DMS53 (cell line): ENCODE measurements at regions not wholly inside any gene's neighbourhood (a gene's known extent, or its start where the extent isn't known, plus 50 kb on each side); places are given as distances from the start of the nearest gene placed in this dataset.

Source experiments
- DNase-seq: peaks from one replicate; lab custom pipeline; 2025; lab: John Stamatoyannopoulos, UW

- DNase-seq: no peak
Observed at GRCh38 chr11:19403196-19403895, 162.6 kb upstream of the E2F8 start.

GRCh38 chr11:19400296-19400695 lies 159.6 kb upstream of the E2F8 start:
- no peak for DNase-seq

- no peak for DNase-seq
Observed at GRCh38 chr11:19398772-19399527, 158.2 kb upstream of the E2F8 start.

GRCh38 chr11:19398273-19398672 lies 157.5 kb upstream of the E2F8 start:
- no peak for DNase-seq

- DNase-seq: no peak
Observed at GRCh38 chr11:19395050-19395449, 154.3 kb upstream of the E2F8 start.

- no peak for DNase-seq
Observed at GRCh38 chr11:19394525-19395016, 153.8 kb upstream of the E2F8 start.

GRCh38 chr11:19393941-19394340 lies 153.2 kb upstream of the E2F8 start:
- no peak for DNase-seq

GRCh38 chr11:19392847-19393518 lies 152.2 kb upstream of the E2F8 start:
- no peak for DNase-seq

- DNase-seq: no peak
Observed at GRCh38 chr11:19392321-19392720, 151.6 kb upstream of the E2F8 start.

- no peak for DNase-seq
Observed at GRCh38 chr11:19391652-19392051, 150.9 kb upstream of the E2F8 start.

- DNase-seq: no peak
Observed at GRCh38 chr11:19391026-19391425, 150.3 kb upstream of the E2F8 start.

- no peak for DNase-seq
Observed at GRCh38 chr11:19389787-19390303, 149.1 kb upstream of the E2F8 start.

- no peak for DNase-seq
Observed at GRCh38 chr11:19382131-19382611, 141.4 kb upstream of the E2F8 start.

- DNase-seq: peak; percentile 88
Observed at GRCh38 chr11:19380375-19380774, 139.6 kb upstream of the E2F8 start.

- no peak for DNase-seq
Observed at GRCh38 chr11:19379465-19379864, 138.7 kb upstream of the E2F8 start.

- no peak for DNase-seq
Observed at GRCh38 chr11:19378814-19379213, 138.1 kb upstream of the E2F8 start.

GRCh38 chr11:19377881-19378280 lies 137.1 kb upstream of the E2F8 start:
- DNase-seq: no peak

GRCh38 chr11:19375440-19375839 lies 134.7 kb upstream of the E2F8 start:
- DNase-seq: no peak

- DNase-seq: peak; percentile 39
Observed at GRCh38 chr11:19374151-19374569, 133.4 kb upstream of the E2F8 start.

- DNase-seq: no peak
Observed at GRCh38 chr11:19372381-19372780, 131.6 kb upstream of the E2F8 start.

- peak; percentile 34 for DNase-seq
Observed at GRCh38 chr11:19370100-19370861, 129.5 kb upstream of the E2F8 start.
